OCI-LY3 (cell line): ENCODE measurements at regions not wholly inside any gene's neighbourhood (a gene's known extent, or its start where the extent isn't known, plus 50 kb on each side); places are given as distances from the start of the nearest gene placed in this dataset.
A peak's percentile ranks its signal among the peaks of the same experiment; 100 is the strongest.

Source experiments
- H2AFZ ChIP-seq: fragments of 200-600, 300-600 bp; shearing (Covaris generic); 2 replicates; pipeline ENCODE4 v1.6.0; 2014; ENCODE audit warnings: antibody characterized with exemption, low read depth, low read length
- H3K27ac ChIP-seq: fragments of 200-600, 300-600 bp; sonication (generic); 2 replicates; pipeline ENCODE4 v1.5.1; 2014; ENCODE audit warnings: mild to moderate bottlenecking, low read length, moderate library complexity, mixed read lengths
- H3K27me3 ChIP-seq: fragments of 200-600, 300-600 bp; sonication (generic); 2 replicates; pipeline ENCODE4 v1.6.1; 2014; ENCODE audit warnings: low read depth, low read length, mixed read lengths
- H3K36me3 ChIP-seq: fragments of 200-600, 300-600 bp; sonication (generic); replicated peaks from 2 replicates; pipeline ENCODE3; 2014; ENCODE audit warnings: low read depth, low read length, mixed read lengths
- H3K4me1 ChIP-seq: fragments of 300-600, 200-600 bp; sonication (generic); 2 replicates; pipeline ENCODE4 v1.6.1; 2014; ENCODE audit warnings: low read length, mixed read lengths
- H3K4me2 ChIP-seq: fragments of 200-600, 300-600 bp; sonication (generic); 2 replicates; pipeline ENCODE4 v1.6.1; 2014; ENCODE audit warnings: low read length, mixed read lengths
- H3K4me3 ChIP-seq: fragments of 300-600, 200-600 bp; sonication (generic); 2 replicates; pipeline ENCODE4 v1.5.1; 2014; ENCODE audit warnings: antibody characterized with exemption, mild to moderate bottlenecking, low read length, moderate library complexity
- H3K79me2 ChIP-seq: fragments of 300-600, 200-600 bp; shearing (Covaris generic); 2 replicates; pipeline ENCODE4 v1.6.1; 2014; ENCODE audit warnings: mild to moderate bottlenecking, low read length, mixed read lengths
- H3K9ac ChIP-seq: fragments of 300-600, 200-600 bp; shearing (Covaris generic); 2 replicates; pipeline ENCODE4 v1.6.0; 2014; ENCODE audit warnings: mild to moderate bottlenecking, low read length, moderate library complexity
- H3K9me3 ChIP-seq: fragments of 200-600, 300-600 bp; shearing (Covaris generic); 2 replicates; pipeline ENCODE4 v1.6.1; 2014; ENCODE audit warnings: low read length, mixed read lengths; ENCODE audit not compliant: insufficient read depth
- H4K20me1 ChIP-seq: fragments of 200-600, 300-600 bp; sonication (generic); 2 replicates; pipeline ENCODE4 v1.6.1; 2016; ENCODE audit warnings: low read length, mixed read lengths; ENCODE audit not compliant: insufficient read depth
- EZH2phosphoT487 ChIP-seq: fragments of 200-600 bp; shearing (Covaris generic); IDR thresholded peaks from 2 replicates; pipeline ENCODE4 v1.6.1; 2018; ENCODE audit warnings: antibody characterized with exemption, mixed run types, low read depth
- TF ChIP-seq, protein P1 (sequence below): fragments of 200-600, 300-600 bp; sonication (generic); IDR thresholded peaks from 2 replicates; pipeline ENCODE4 v1.5.1; 2014; ENCODE audit warnings: antibody characterized with exemption, low read length, low read depth

- no peak overlapping the region for H3K4me3 ChIP-seq
- no peak overlapping the region for H2AFZ ChIP-seq
- no peak overlapping the region for H3K27ac ChIP-seq
- H3K4me2 ChIP-seq, result no peak overlapping the region
- H3K36me3 ChIP-seq, result no peaks in the 10 kb centered on the region
- H3K79me2 ChIP-seq, result no peaks in the 10 kb centered on the region
- no peaks in the 10 kb centered on the region for H3K27me3 ChIP-seq
- TF ChIP-seq, protein P1, sequence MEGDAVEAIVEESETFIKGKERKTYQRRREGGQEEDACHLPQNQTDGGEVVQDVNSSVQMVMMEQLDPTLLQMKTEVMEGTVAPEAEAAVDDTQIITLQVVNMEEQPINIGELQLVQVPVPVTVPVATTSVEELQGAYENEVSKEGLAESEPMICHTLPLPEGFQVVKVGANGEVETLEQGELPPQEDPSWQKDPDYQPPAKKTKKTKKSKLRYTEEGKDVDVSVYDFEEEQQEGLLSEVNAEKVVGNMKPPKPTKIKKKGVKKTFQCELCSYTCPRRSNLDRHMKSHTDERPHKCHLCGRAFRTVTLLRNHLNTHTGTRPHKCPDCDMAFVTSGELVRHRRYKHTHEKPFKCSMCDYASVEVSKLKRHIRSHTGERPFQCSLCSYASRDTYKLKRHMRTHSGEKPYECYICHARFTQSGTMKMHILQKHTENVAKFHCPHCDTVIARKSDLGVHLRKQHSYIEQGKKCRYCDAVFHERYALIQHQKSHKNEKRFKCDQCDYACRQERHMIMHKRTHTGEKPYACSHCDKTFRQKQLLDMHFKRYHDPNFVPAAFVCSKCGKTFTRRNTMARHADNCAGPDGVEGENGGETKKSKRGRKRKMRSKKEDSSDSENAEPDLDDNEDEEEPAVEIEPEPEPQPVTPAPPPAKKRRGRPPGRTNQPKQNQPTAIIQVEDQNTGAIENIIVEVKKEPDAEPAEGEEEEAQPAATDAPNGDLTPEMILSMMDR, result no peak
- no peak for TF ChIP-seq EZH2phosphoT487
- no peaks in the 10 kb centered on the region for H3K9me3 ChIP-seq
- no peaks in the 10 kb centered on the region for H4K20me1 ChIP-seq
- H3K4me1 ChIP-seq, result no peaks in the 10 kb centered on the region
- no peak overlapping the region for H3K9ac ChIP-seq
Observed at GRCh38 chr6:133705731-133706130, 183.2 kb upstream of the TCF21 start.

- no peaks in the 10 kb centered on the region for H3K27me3 ChIP-seq
- no peaks in the 10 kb centered on the region for H3K79me2 ChIP-seq
- no peaks in the 10 kb centered on the region for H3K4me1 ChIP-seq
- no peaks in the 10 kb centered on the region for H3K36me3 ChIP-seq
- H3K9ac ChIP-seq, result no peak overlapping the region
- H3K4me3 ChIP-seq, result no peak overlapping the region
- TF ChIP-seq EZH2phosphoT487, result no peak
- TF ChIP-seq, protein P1, result no peak
- H3K9me3 ChIP-seq, result no peaks in the 10 kb centered on the region
- no peak overlapping the region for H3K4me2 ChIP-seq
- 0 out of 2 replicates have a peak overlapping the region, but pooled peaks have one; percentile 39 for H2AFZ ChIP-seq
- no peak overlapping the region for H3K27ac ChIP-seq
- no peaks in the 10 kb centered on the region for H4K20me1 ChIP-seq
Observed at GRCh38 chr6:133707456-133707855, 181.5 kb upstream of the TCF21 start.

DNA sequence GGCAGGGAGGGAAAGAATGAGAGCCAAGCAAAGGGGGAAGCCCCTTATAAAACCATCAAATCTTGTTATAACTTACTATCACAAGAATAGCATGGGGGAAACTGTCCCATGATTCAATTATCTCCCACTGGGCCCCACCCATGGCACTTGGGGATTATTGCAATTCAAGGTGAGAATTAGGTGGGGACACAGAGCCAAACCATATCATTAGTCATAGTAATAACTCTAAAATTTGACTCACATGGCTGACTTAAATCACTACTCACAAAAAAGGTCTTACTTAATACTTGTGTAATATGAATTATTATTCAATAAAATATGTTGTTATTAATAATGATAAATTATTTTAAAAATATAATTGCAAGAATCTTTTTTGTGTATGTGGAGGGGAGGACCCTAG, 178.1 kb upstream of the TCF21 start:
- no peaks in the 10 kb centered on the region for H4K20me1 ChIP-seq
- H3K9me3 ChIP-seq, result no peaks in the 10 kb centered on the region
- no peaks in the 10 kb centered on the region for H3K79me2 ChIP-seq
- H3K9ac ChIP-seq, result no peak overlapping the region
- H3K27ac ChIP-seq, result no peak overlapping the region
- no peak for TF ChIP-seq EZH2phosphoT487
- TF ChIP-seq, protein P1, result no peak
- H2AFZ ChIP-seq, result no peak overlapping the region
- no peak overlapping the region for H3K4me3 ChIP-seq
- H3K4me1 ChIP-seq, result no peaks in the 10 kb centered on the region
- H3K27me3 ChIP-seq, result no peaks in the 10 kb centered on the region
- no peaks in the 10 kb centered on the region for H3K36me3 ChIP-seq
- no peak overlapping the region for H3K4me2 ChIP-seq

DNA sequence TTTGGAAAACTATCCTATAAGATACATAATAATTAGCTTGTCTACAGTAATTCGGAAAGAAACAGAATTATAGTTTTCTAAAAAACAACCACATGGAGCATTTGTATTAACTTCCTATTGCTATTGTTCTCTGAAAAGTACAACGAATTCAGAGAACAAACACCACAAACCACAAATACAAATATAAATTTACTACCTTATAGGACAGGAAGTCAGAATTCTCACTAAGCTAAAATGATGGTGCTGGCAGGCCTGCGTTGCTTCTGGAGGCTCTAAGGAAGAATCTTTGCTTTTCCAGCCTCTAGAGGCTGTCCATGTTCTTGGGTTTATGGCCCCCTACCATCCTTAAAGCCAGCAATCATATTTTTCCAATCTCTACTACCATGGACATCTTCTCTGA, 173.6 kb upstream of the TCF21 start:
- Histone ChIP-seq H3K4me3 (no peak overlapping the region), H3K36me3 (no peaks in the 10 kb centered on the region), H3K79me2 (no peaks in the 10 kb centered on the region), H4K20me1 (no peaks in the 10 kb centered on the region), H3K9me3 (no peaks in the 10 kb centered on the region), H3K27ac (no peak overlapping the region), H3K9ac (no peak overlapping the region), H3K4me1 (no peaks in the 10 kb centered on the region), H3K4me2 (no peak overlapping the region), H2AFZ (no peak overlapping the region), H3K27me3 (no peaks in the 10 kb centered on the region)
- TF ChIP-seq EZH2phosphoT487, result no peak
- TF ChIP-seq, protein P1, result no peak
